SKM-1 treated with dmso at 0.1 percent for 144 hours (cell line): ENCODE measurements at regions not wholly inside any gene's neighbourhood (a gene's known extent, or its start where the extent isn't known, plus 50 kb on each side); places are given as distances from the start of the nearest gene placed in this dataset.
A peak's percentile ranks its signal among the peaks of the same experiment; 100 is the strongest.

Experiments
- DNase-seq: peaks from one replicate; lab custom pipeline; 2025; ENCODE audit not compliant: unreplicated experiment; lab: John Stamatoyannopoulos, UW

- DNase-seq = no peak
Measured at GRCh38 chr1:36583980-36584782, 101.5 kb upstream of the CSF3R start.

GRCh38 chr1:36583080-36583479 lies 100.4 kb upstream of the CSF3R start:
- no peak for DNase-seq

- no peak for DNase-seq
Measured at GRCh38 chr1:36582066-36582755, 99.5 kb upstream of the CSF3R start.

- DNase-seq = no peak
Measured at GRCh38 chr1:36580524-36580923, 97.8 kb upstream of the CSF3R start.

- DNase-seq = no peak
Measured at GRCh38 chr1:36579039-36579438, 96.3 kb upstream of the CSF3R start.

GRCh38 chr1:36576551-36577110 lies 93.9 kb upstream of the CSF3R start:
- no peak for DNase-seq

- peak; percentile 29 for DNase-seq
Measured at GRCh38 chr1:36576118-36576517, 93.4 kb upstream of the CSF3R start.

GRCh38 chr1:36573445-36573844 lies 90.7 kb upstream of the CSF3R start:
- no peak for DNase-seq

- DNase-seq = no peak
Measured at GRCh38 chr1:36572906-36573305, 90.2 kb upstream of the CSF3R start.

- DNase-seq = no peak
Measured at GRCh38 chr1:36572142-36572715, 89.5 kb upstream of the CSF3R start.

- no peak for DNase-seq
Measured at GRCh38 chr1:36571106-36571505, 88.4 kb upstream of the CSF3R start.

GRCh38 chr1:36570478-36571060 lies 87.9 kb upstream of the CSF3R start:
- DNase-seq = no peak

GRCh38 chr1:36570006-36570405 lies 87.3 kb upstream of the CSF3R start:
- DNase-seq = no peak

GRCh38 chr1:36567601-36568341 lies 85.1 kb upstream of the CSF3R start:
- DNase-seq = no peak

GRCh38 chr1:36565576-36566501 lies 83.1 kb upstream of the CSF3R start:
- no peak for DNase-seq

GRCh38 chr1:36562181-36562685 lies 79.5 kb upstream of the CSF3R start:
- DNase-seq = no peak

GRCh38 chr1:36561361-36561724 lies 78.6 kb upstream of the CSF3R start:
- no peak for DNase-seq

GRCh38 chr1:36560621-36561360 lies 78.1 kb upstream of the CSF3R start:
- DNase-seq = no peak

GRCh38 chr1:36560177-36560576 lies 77.5 kb upstream of the CSF3R start:
- no peak for DNase-seq
